Endothelial cell of umbilical vein (primary cell): ENCODE measurements at regions not wholly inside any gene's neighbourhood (a gene's known extent, or its start where the extent isn't known, plus 50 kb on each side); places are given as distances from the start of the nearest gene placed in this dataset.

ENCODE experiments used
- BruUV-seq: library from RNA; stranded (reverse); fragments of 400-500 nt; replicated peaks from 2 replicates; lab custom pipeline; 2021; lab: Mats Ljungman, UMichigan
- CTCF ChIA-PET: fragments of 300-600, 350-600 bp; sonication (Branson Sonifier 250); formaldehyde crosslinking; loops from one replicate; lab custom pipeline; 2021; ENCODE audit warnings: antibody characterized with exemption, inconsistent platforms; lab: Charles Lee
- POLR2A ChIA-PET: fragments of 300-600, 350-600 bp; sonication (Branson Sonifier 250); formaldehyde crosslinking; loops from one replicate; lab custom pipeline; 2021; ENCODE audit warnings: antibody characterized with exemption, inconsistent platforms; lab: Charles Lee
- DNase-seq: peaks from one replicate; pipeline ENCODE4 v3.0.0-alpha.2; 2011; ENCODE audit warnings: low read depth, low spot score
- FAIRE-seq: peaks from 2 replicates; lab custom pipeline; 2011; peaks lifted over from hg19 to GRCh38; lab: Jason Lieb, UNC
- H2AFZ ChIP-seq: 2 replicates; pipeline ENCODE4 v1.6.0; 2012; ENCODE audit warnings: low read depth, low read length, control low read depth, inconsistent platforms
- H3K27ac ChIP-seq: 2 replicates; pipeline ENCODE4 v1.5.1; 2011; ENCODE audit warnings: low read depth, mild to moderate bottlenecking, control low read depth, low read length, moderate library complexity; ENCODE audit not compliant: insufficient read depth
- H3K27me3 ChIP-seq, 2 experiments: 2 replicates each; pipeline versions ENCODE4 v1.6.0 to v1.6.1; 2011; ENCODE audit warnings: low read length in 2 of 2, mixed read lengths in 1 of 2; ENCODE audit not compliant: control insufficient read depth in 2 of 2, insufficient read depth in 2 of 2
- H3K36me3 ChIP-seq, 2 experiments: 2 replicates in 1 of 2; 3 replicates in 1 of 2; pipeline ENCODE4 v1.5.1; 2011; ENCODE audit warnings: low read length in 2 of 2, mild to moderate bottlenecking in 1 of 2, moderate library complexity in 1 of 2; ENCODE audit not compliant: control insufficient read depth in 2 of 2, insufficient read depth in 2 of 2; ENCODE audit errors: extremely low read depth in 1 of 2
- H3K4me1 ChIP-seq: 3 replicates; pipeline ENCODE4 v1.5.1; 2011; ENCODE audit warnings: mild to moderate bottlenecking, low read length; ENCODE audit not compliant: control insufficient read depth, insufficient read depth; ENCODE audit errors: extremely low read depth
- H3K4me2 ChIP-seq: 2 replicates; pipeline ENCODE4 v1.6.1; 2011; ENCODE audit warnings: low read length, control low read depth, mixed read lengths; ENCODE audit not compliant: insufficient read depth
- H3K4me3 ChIP-seq, 3 experiments: fragments of 200-600 bp in 1 of 3; sonication (generic), shearing (Covaris generic) in 1 of 3; replicated peaks in 1 of 3; 2 replicates each; pipeline ENCODE4 v1.5.1; 2011 to 2016; ENCODE audit warnings: control low read depth in 3 of 3, low read length in 3 of 3, mild to moderate bottlenecking in 2 of 3, inconsistent platforms in 1 of 3, low read depth in 1 of 3, moderate library complexity in 1 of 3; ENCODE audit not compliant: insufficient read depth in 1 of 3
- H3K79me2 ChIP-seq: 2 replicates; pipeline ENCODE4 v1.6.0; 2012; ENCODE audit warnings: low read length, inconsistent platforms; ENCODE audit not compliant: control insufficient read depth, insufficient read depth
- H3K9ac ChIP-seq: replicated peaks from 2 replicates; pipeline ENCODE3; 2011; ENCODE audit warnings: low read length, control low read depth; ENCODE audit not compliant: insufficient read depth; ENCODE audit errors: extremely low read depth
- H3K9me1 ChIP-seq: replicated peaks from 3 replicates; pipeline ENCODE4 v1.6.0; 2011; ENCODE audit warnings: mild to moderate bottlenecking, low read length; ENCODE audit not compliant: control insufficient read depth, insufficient read depth; ENCODE audit errors: extremely low read depth
- H3K9me3 ChIP-seq: replicated peaks from 2 replicates; pipeline ENCODE4 v1.5.1; 2012; ENCODE audit warnings: low read length, inconsistent platforms; ENCODE audit not compliant: control insufficient read depth, insufficient read depth
- H4K20me1 ChIP-seq: replicated peaks from 2 replicates; pipeline ENCODE3; 2011; ENCODE audit warnings: mild to moderate bottlenecking, low read length; ENCODE audit not compliant: control insufficient read depth, insufficient read depth; ENCODE audit errors: extremely low read depth
- CTCF ChIP-seq, 2 donors: IDR thresholded peaks; 1 replicate in 1 of 2; 2 replicates in 1 of 2; pipeline ENCODE4 v1.5.1; 2011; ENCODE audit warnings: low read length in 2 of 2, mild to moderate bottlenecking in 2 of 2, moderate library complexity in 2 of 2, control low read depth in 1 of 2, inconsistent platforms in 1 of 2, low read depth in 1 of 2; ENCODE audit not compliant: insufficient read depth in 1 of 2; ENCODE audit errors: extremely low read depth in 1 of 2
- EZH2 ChIP-seq: IDR thresholded peaks from 2 replicates; pipeline ENCODE4 v1.6.1; 2012; ENCODE audit warnings: borderline replicate concordance, low read depth, mild to moderate bottlenecking, moderate library complexity, low read length, inconsistent platforms; ENCODE audit not compliant: severe bottlenecking
- FOS ChIP-seq: IDR thresholded peaks from 2 replicates; pipeline ENCODE4 v1.6.1; 2011; ENCODE audit warnings: mild to moderate bottlenecking, low read length, moderate library complexity, borderline replicate concordance; ENCODE audit not compliant: insufficient read depth
- GATA2 ChIP-seq: IDR thresholded peaks from 2 replicates; pipeline ENCODE4 v1.7.0; 2011; ENCODE audit warnings: low read depth, mild to moderate bottlenecking, moderate library complexity, mixed read lengths, low read length; ENCODE audit not compliant: insufficient read length, insufficient read depth
- JUN ChIP-seq: IDR thresholded peaks from 2 replicates; pipeline ENCODE4 v1.6.1; 2011; ENCODE audit warnings: borderline replicate concordance, low read depth; ENCODE audit not compliant: insufficient read length, insufficient read depth
- MAX ChIP-seq: IDR thresholded peaks from 2 replicates; pipeline ENCODE4 v1.6.1; 2011; ENCODE audit not compliant: insufficient read depth, insufficient read length
- MYC ChIP-seq: IDR thresholded peaks from one replicate; pipeline ENCODE4 v1.6.1; 2011; ENCODE audit warnings: mild to moderate bottlenecking, low read depth, low read length
- POLR2A ChIP-seq: IDR thresholded peaks from 2 replicates; pipeline ENCODE4 v1.6.1; 2012; ENCODE audit warnings: low read depth, mild to moderate bottlenecking, control low read depth, low read length
- POLR2AphosphoS5 ChIP-seq: IDR thresholded peaks from 2 replicates; pipeline ENCODE4 v1.6.1; 2012; ENCODE audit warnings: low read depth, mild to moderate bottlenecking, control low read depth, low read length, moderate library complexity; ENCODE audit not compliant: insufficient read depth
- dilution Hi-C: fragments of 300-500 bp; cut with MboI; formaldehyde crosslinking; loops from one replicate; pipeline ENCODE4 v1.15.0; 2019; ENCODE audit warnings: low sequenced_read_pairs; ENCODE audit not compliant: extremely low pct_ligation_motif_present
- intact Hi-C: fragments of 100-400 bp; cut with micrococcal nuclease; formaldehyde crosslinking; loops from one replicate; pipeline ENCODE4 v1.10.0; 2022

- FAIRE-seq = no peak
These were observed 267.4 kb downstream of the CYP26B1 start for GRCh38 chr2:71880287-71880686.

More at GRCh38 chr2:71880287-71880686, 267.4 kb downstream of the CYP26B1 start:
- H2AFZ ChIP-seq = no peak overlapping the region
- no peak overlapping the region for H3K4me2 ChIP-seq
- DNase-seq = no peak
- H3K9me1 ChIP-seq = no peaks in the 10 kb centered on the region
- ChIA-PET POLR2A (no interaction called here), CTCF (interaction anchor here (1.5 to 2.5 kb wide), 3 partner anchors 8 to 270 kb away, joined by 6 to 10 read pairs (median 7); no protein-coding TSS in a partner anchor)
- H3K4me3 ChIP-seq = no peak overlapping the region
- no peak overlapping the region for H3K9ac ChIP-seq
- intact Hi-C loops (no loop called here), dilution Hi-C loops (no loop called here)
- peaks cover 33% of the 10 kb centered on the region for H3K4me1 ChIP-seq
- no peaks in the 10 kb centered on the region for H3K27me3 ChIP-seq
- no peaks in the 10 kb centered on the region for H3K9me3 ChIP-seq
- no peak overlapping the region for H3K27ac ChIP-seq
- no peak for TF ChIP-seq CTCF (IDR thresholded peaks at IDR 0.05; ENCODE audit: extremely low read depth in 1 of 2, insufficient read depth in 1 of 2, low read depth in 1 of 2, low read length in 2 of 2)
- TF ChIP-seq POLR2A = no peak
- TF ChIP-seq JUN = no peak
- TF ChIP-seq POLR2AphosphoS5 = no peak
- TF ChIP-seq MYC = no peak
- no peak for TF ChIP-seq EZH2
- no peak for TF ChIP-seq GATA2
- TF ChIP-seq MAX = no peak
- no peak for TF ChIP-seq FOS
- BruUV-seq = no TSS peak
- H3K36me3 ChIP-seq = no peaks in the 10 kb centered on the region
- H4K20me1 ChIP-seq = no peaks in the 10 kb centered on the region
- H3K79me2 ChIP-seq = no peaks in the 10 kb centered on the region
